Fibroblast of the aortic adventitia (primary cell): ENCODE measurements at regions not wholly inside any gene's neighbourhood (a gene's known extent, or its start where the extent isn't known, plus 50 kb on each side); places are given as distances from the start of the nearest gene placed in this dataset.

Experiments
- DNase-seq: peaks from one replicate; pipeline ENCODE4 v3.0.0-alpha.2; 2010; ENCODE audit warnings: low read depth
- H3K4me3 ChIP-seq: 2 replicates; pipeline ENCODE4 v1.5.1; 2011; ENCODE audit warnings: low read depth, mild to moderate bottlenecking, control low read depth, low read length, moderate library complexity
- CTCF ChIP-seq: IDR thresholded peaks from 2 replicates; pipeline ENCODE4 v1.5.1; 2011; ENCODE audit warnings: mild to moderate bottlenecking, low read length, control low read depth, inconsistent platforms; ENCODE audit not compliant: insufficient read depth

- TF ChIP-seq CTCF: no peak
- peak; percentile 5 for DNase-seq
- peak overlapping the region; percentile 29 for H3K4me3 ChIP-seq
Measured at GRCh38 chr1:189350983-189351616, 1126.6 kb downstream of the BRINP3 start.

- TF ChIP-seq CTCF: no peak
- no peak overlapping the region for H3K4me3 ChIP-seq
- DNase-seq: peak; percentile 1
Measured at GRCh38 chr1:189351960-189352359, 1125.7 kb downstream of the BRINP3 start.

GRCh38 chr1:189356206-189356605 lies 1121.5 kb downstream of the BRINP3 start:
- no peak for TF ChIP-seq CTCF
- DNase-seq: no peak
- no peak overlapping the region for H3K4me3 ChIP-seq

- no peak overlapping the region for H3K4me3 ChIP-seq
- DNase-seq: no peak
- TF ChIP-seq CTCF: no peak
Measured at GRCh38 chr1:189357317-189357716, 1120.3 kb downstream of the BRINP3 start.

- TF ChIP-seq CTCF: no peak
- H3K4me3 ChIP-seq: no peak overlapping the region
- DNase-seq: no peak
Measured at GRCh38 chr1:189369612-189370011, 1108.1 kb downstream of the BRINP3 start.

- TF ChIP-seq CTCF: no peak
- DNase-seq: no peak
- H3K4me3 ChIP-seq: no peak overlapping the region
Measured at GRCh38 chr1:189374816-189375215, 1102.8 kb downstream of the BRINP3 start.

- TF ChIP-seq CTCF: no peak
- no peak for DNase-seq
- no peak overlapping the region for H3K4me3 ChIP-seq
Measured at GRCh38 chr1:189405419-189405818, 1072.2 kb downstream of the BRINP3 start.
